Retina (tissue), 1 donor: ENCODE measurements at regions not wholly inside any gene's neighbourhood (a gene's known extent, or its start where the extent isn't known, plus 50 kb on each side); places are given as distances from the start of the nearest gene placed in this dataset.

Source experiments
- DNase-seq: peaks from one replicate; pipeline ENCODE4 v3.0.0-alpha.2; 2016

GRCh38 chr9:87290241-87291052 is 207.2 kb upstream of the DAPK1 start:
- no peak for DNase-seq

GRCh38 chr9:87292449-87293191 is 205.0 kb upstream of the DAPK1 start:
- no peak for DNase-seq

GRCh38 chr9:87294126-87294525 is 203.5 kb upstream of the DAPK1 start:
- DNase-seq, result no peak

GRCh38 chr9:87300915-87301314 is 196.8 kb upstream of the DAPK1 start:
- DNase-seq, result no peak

- no peak for DNase-seq
These were observed 196.3 kb upstream of the DAPK1 start for GRCh38 chr9:87301371-87301770.

GRCh38 chr9:87305151-87305550 is 192.5 kb upstream of the DAPK1 start:
- DNase-seq, result no peak

- no peak for DNase-seq
These were observed 191.7 kb upstream of the DAPK1 start for GRCh38 chr9:87306006-87306405.

- DNase-seq, result no peak
These were observed 189.8 kb upstream of the DAPK1 start for GRCh38 chr9:87307848-87308247.

GRCh38 chr9:87309236-87309635 is 188.4 kb upstream of the DAPK1 start:
- no peak for DNase-seq

GRCh38 chr9:87310827-87311523 is 186.7 kb upstream of the DAPK1 start:
- no peak for DNase-seq

GRCh38 chr9:87319656-87320055 is 178.0 kb upstream of the DAPK1 start:
- DNase-seq, result no peak

- no peak for DNase-seq
These were observed 177.4 kb upstream of the DAPK1 start for GRCh38 chr9:87320146-87320884.

GRCh38 chr9:87322840-87323635 is 174.6 kb upstream of the DAPK1 start:
- DNase-seq, result no peak

- no peak for DNase-seq
These were observed 173.7 kb upstream of the DAPK1 start for GRCh38 chr9:87323928-87324327.

- DNase-seq, result no peak
These were observed 173.0 kb upstream of the DAPK1 start for GRCh38 chr9:87324613-87325194.

GRCh38 chr9:87327575-87328125 is 170.0 kb upstream of the DAPK1 start:
- no peak for DNase-seq

GRCh38 chr9:87333802-87334201 is 163.9 kb upstream of the DAPK1 start:
- no peak for DNase-seq

GRCh38 chr9:87334366-87334765 is 163.3 kb upstream of the DAPK1 start:
- DNase-seq, result no peak

GRCh38 chr9:87336407-87336806 is 161.3 kb upstream of the DAPK1 start:
- no peak for DNase-seq

- peak; percentile 85 for DNase-seq
These were observed 160.7 kb upstream of the DAPK1 start for GRCh38 chr9:87336914-87337333.

GRCh38 chr9:87337335-87338087 is 160.2 kb upstream of the DAPK1 start:
- DNase-seq, result peak; percentile 80
